Caco-2 (cell line): ENCODE measurements at regions not wholly inside any gene's neighbourhood (a gene's known extent, or its start where the extent isn't known, plus 50 kb on each side); places are given as distances from the start of the nearest gene placed in this dataset.

Source experiments
- BruUV-seq: library from RNA; stranded (reverse); fragments of 400-500 nt; replicated peaks from 2 replicates; lab custom pipeline; 2021; lab: Mats Ljungman, UMichigan
- CTCF ChIA-PET: fragments of 300-600 bp; sonication (Branson Sonifier 250); formaldehyde crosslinking; loops from one replicate; lab custom pipeline; 2022; ENCODE audit warnings: antibody characterized with exemption; lab: Charles Lee
- POLR2A ChIA-PET: fragments of 300-600 bp; sonication (Branson Sonifier 250); formaldehyde crosslinking; loops from one replicate; lab custom pipeline; 2022; ENCODE audit warnings: antibody characterized with exemption; lab: Charles Lee
- DNase-seq, 2 experiments: peaks; one replicate each; pipeline versions ENCODE4 v3.0.0 to v3.0.0-alpha.2; 2020 to 2022
- H3K27me3 ChIP-seq: replicated peaks from 2 replicates; pipeline ENCODE4 v1.6.0; 2011; ENCODE audit warnings: low read length; ENCODE audit not compliant: control insufficient read depth, insufficient read depth
- H3K36me3 ChIP-seq: 2 replicates; pipeline ENCODE4 v1.5.1; 2011; ENCODE audit warnings: low read length; ENCODE audit not compliant: control insufficient read depth, insufficient read depth
- H3K4me1 ChIP-seq: fragments of 250-450 bp; sonication (Bioruptor Pico); 2 replicates; pipeline ENCODE4 v1.5.1; 2020; ENCODE audit warnings: mild to moderate bottlenecking
- H3K4me3 ChIP-seq: 2 replicates; pipeline ENCODE4 v1.5.1; 2011; ENCODE audit warnings: low read depth, mild to moderate bottlenecking, control low read depth, low read length
- H3K9me3 ChIP-seq: fragments of 250-450 bp; sonication (Bioruptor Pico); 2 replicates; pipeline ENCODE4 v1.5.1; 2020; ENCODE audit warnings: mild to moderate bottlenecking, moderate library complexity
- H3K27ac Mint-ChIP-seq: one replicate; pipeline ENCODE4 v1.8.0; 2022; ENCODE audit warnings: mixed read lengths; ENCODE audit not compliant: unreplicated experiment
- H3K27me3 Mint-ChIP-seq: one replicate; pipeline ENCODE4 v1.8.0; 2022; ENCODE audit warnings: mixed read lengths; ENCODE audit not compliant: insufficient read depth, unreplicated experiment
- H3K36me3 Mint-ChIP-seq: one replicate; pipeline ENCODE4 v1.8.0; 2022; ENCODE audit warnings: mild to moderate bottlenecking, mixed read lengths; ENCODE audit not compliant: insufficient read depth, unreplicated experiment
- H3K4me1 Mint-ChIP-seq: one replicate; pipeline ENCODE4 v1.8.0; 2022; ENCODE audit warnings: low read depth, mixed read lengths; ENCODE audit not compliant: unreplicated experiment
- H3K4me3 Mint-ChIP-seq: one replicate; pipeline ENCODE4 v1.8.0; 2022; ENCODE audit warnings: mild to moderate bottlenecking, moderate library complexity, mixed read lengths; ENCODE audit not compliant: unreplicated experiment
- H3K9me3 Mint-ChIP-seq: one replicate; pipeline ENCODE4 v1.8.0; 2022; ENCODE audit warnings: mixed read lengths; ENCODE audit not compliant: unreplicated experiment
- intact Hi-C: fragments of 100-400 bp; cut with micrococcal nuclease; formaldehyde crosslinking; loops from one replicate; pipeline ENCODE4 v1.10.0; 2022; ENCODE audit not compliant: unreplicated experiment
- TF ChIP-seq, protein P1 (sequence below), 2 experiments: fragments of 200-600 bp in 1 of 2; IDR thresholded peaks; 1 replicate in 1 of 2; 2 replicates in 1 of 2; pipeline versions ENCODE4 v1.5.1 to v1.8.0; 2011 to 2022; ENCODE audit warnings: antibody characterized with exemption in 1 of 2, control low read depth in 1 of 2, inconsistent platforms in 1 of 2, low read depth in 1 of 2, low read length in 1 of 2, mild to moderate bottlenecking in 1 of 2, moderate library complexity in 1 of 2; ENCODE audit not compliant: insufficient read depth in 1 of 2, severe bottlenecking in 1 of 2, unreplicated experiment in 1 of 2

DNA sequence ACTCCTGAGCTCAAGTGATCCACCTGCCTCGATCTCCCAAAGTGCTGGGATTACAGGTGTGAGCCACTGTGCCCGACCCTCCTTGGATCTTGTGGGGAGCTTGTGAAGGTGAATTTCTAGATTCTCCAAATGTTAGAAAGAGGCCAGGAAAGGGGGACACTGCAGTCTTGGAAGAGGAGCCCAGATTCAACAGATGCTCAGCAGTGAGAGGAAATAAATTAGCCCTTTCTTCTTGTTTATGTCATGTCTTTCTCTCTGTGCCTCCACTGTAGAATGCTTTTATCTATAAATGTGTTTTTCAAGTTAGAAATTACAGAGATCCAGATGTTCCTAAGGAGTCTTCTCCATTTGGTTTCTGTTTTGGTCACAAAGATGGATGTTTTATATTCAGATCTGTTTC lies 346.6 kb upstream of the KAZN start:
- no peaks in the 10 kb centered on the region for H3K36me3 Mint-ChIP-seq
- POLR2A ChIA-PET: no interaction called here
- CTCF ChIA-PET: no interaction called here
- no peak for DNase-seq
- no peaks in the 10 kb centered on the region for H3K36me3 ChIP-seq
- no peak overlapping the region for H3K27ac Mint-ChIP-seq
- H3K4me1 Mint-ChIP-seq: no peaks in the 10 kb centered on the region
- peaks cover 3% of the 10 kb centered on the region for H3K27me3 Mint-ChIP-seq
- no peaks in the 10 kb centered on the region for H3K27me3 ChIP-seq
- H3K4me3 ChIP-seq: no peak overlapping the region
- no peaks in the 10 kb centered on the region for H3K4me1 ChIP-seq
- TF ChIP-seq, protein P1, sequence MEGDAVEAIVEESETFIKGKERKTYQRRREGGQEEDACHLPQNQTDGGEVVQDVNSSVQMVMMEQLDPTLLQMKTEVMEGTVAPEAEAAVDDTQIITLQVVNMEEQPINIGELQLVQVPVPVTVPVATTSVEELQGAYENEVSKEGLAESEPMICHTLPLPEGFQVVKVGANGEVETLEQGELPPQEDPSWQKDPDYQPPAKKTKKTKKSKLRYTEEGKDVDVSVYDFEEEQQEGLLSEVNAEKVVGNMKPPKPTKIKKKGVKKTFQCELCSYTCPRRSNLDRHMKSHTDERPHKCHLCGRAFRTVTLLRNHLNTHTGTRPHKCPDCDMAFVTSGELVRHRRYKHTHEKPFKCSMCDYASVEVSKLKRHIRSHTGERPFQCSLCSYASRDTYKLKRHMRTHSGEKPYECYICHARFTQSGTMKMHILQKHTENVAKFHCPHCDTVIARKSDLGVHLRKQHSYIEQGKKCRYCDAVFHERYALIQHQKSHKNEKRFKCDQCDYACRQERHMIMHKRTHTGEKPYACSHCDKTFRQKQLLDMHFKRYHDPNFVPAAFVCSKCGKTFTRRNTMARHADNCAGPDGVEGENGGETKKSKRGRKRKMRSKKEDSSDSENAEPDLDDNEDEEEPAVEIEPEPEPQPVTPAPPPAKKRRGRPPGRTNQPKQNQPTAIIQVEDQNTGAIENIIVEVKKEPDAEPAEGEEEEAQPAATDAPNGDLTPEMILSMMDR (IDR thresholded peaks at IDR 0.05; ENCODE audit: insufficient read depth in 1 of 2, low read depth in 1 of 2, low read length in 1 of 2, severe bottlenecking in 1 of 2, unreplicated experiment in 1 of 2): no peak
- H3K9me3 ChIP-seq: no peaks in the 10 kb centered on the region
- no peak overlapping the region for H3K4me3 Mint-ChIP-seq
- no TSS peak for BruUV-seq
- peaks cover 10% of the 10 kb centered on the region for H3K9me3 Mint-ChIP-seq
- intact Hi-C loops: no loop called here

DNA sequence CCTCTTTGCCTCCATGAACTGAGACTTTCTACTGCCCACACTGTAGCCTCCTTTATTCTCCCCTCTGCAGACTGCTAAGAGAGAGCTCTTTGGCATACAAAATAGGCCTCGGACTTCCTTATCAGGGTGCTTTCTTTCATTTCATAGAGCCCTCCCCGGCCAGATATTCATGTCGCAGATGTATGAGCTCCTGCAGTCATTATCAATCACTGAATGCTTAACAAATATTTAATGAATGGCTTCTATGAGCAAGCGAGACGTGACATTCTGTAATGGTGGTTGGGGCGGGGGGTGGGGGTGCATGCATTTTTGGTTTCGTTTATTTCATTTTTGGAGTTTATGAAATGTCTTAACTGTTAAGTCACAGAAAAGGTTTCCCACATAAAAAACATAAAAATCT lies 344.8 kb upstream of the KAZN start:
- Histone ChIP-seq H3K4me3 (no peak overlapping the region), H3K36me3 (no peaks in the 10 kb centered on the region), H3K27me3 (no peaks in the 10 kb centered on the region), H3K4me1 (no peaks in the 10 kb centered on the region), H3K9me3 (no peaks in the 10 kb centered on the region)
- TF ChIP-seq, protein P1 (IDR thresholded peaks at IDR 0.05; ENCODE audit: insufficient read depth in 1 of 2, low read depth in 1 of 2, low read length in 1 of 2, severe bottlenecking in 1 of 2, unreplicated experiment in 1 of 2): no peak
- Mint-ChIP-seq H3K27ac (no peak overlapping the region), H3K4me1 (no peaks in the 10 kb centered on the region), H3K9me3 (peaks cover 10% of the 10 kb centered on the region), H3K36me3 (no peaks in the 10 kb centered on the region), H3K4me3 (no peak overlapping the region), H3K27me3 (peaks cover 3% of the 10 kb centered on the region)
- POLR2A ChIA-PET: no interaction called here
- no peak for DNase-seq
- intact Hi-C loops: no loop called here
- CTCF ChIA-PET: no interaction called here
- BruUV-seq: no TSS peak

DNA sequence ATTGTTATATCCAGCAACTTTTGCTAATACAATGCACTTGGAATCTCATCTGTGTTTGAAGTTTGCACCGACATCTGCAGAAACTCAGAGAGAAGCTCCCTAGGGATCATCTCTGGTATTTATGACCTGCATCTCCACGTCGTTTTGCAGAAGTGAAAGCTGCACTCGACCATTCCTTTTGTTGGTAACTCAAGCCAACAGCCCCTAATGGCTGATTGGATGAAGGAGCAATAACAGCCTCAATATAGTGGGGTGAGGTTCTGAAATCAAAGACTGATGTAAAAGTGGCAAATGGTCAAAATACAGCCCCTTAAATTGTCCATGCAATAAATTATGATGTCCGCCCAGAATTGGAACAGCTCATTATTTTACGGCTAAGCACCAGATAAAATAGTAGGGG lies 344.2 kb upstream of the KAZN start:
- TF ChIP-seq, protein P1 (IDR thresholded peaks at IDR 0.05; ENCODE audit: insufficient read depth in 1 of 2, low read depth in 1 of 2, low read length in 1 of 2, severe bottlenecking in 1 of 2, unreplicated experiment in 1 of 2): no peak
- Mint-ChIP-seq H3K27me3 (peaks cover 3% of the 10 kb centered on the region), H3K9me3 (peaks cover 10% of the 10 kb centered on the region), H3K4me1 (no peaks in the 10 kb centered on the region), H3K36me3 (no peaks in the 10 kb centered on the region), H3K27ac (no peak overlapping the region), H3K4me3 (no peak overlapping the region)
- intact Hi-C loops: no loop called here
- H3K27me3 ChIP-seq: no peaks in the 10 kb centered on the region
- no TSS peak for BruUV-seq
- H3K9me3 ChIP-seq: no peaks in the 10 kb centered on the region
- H3K36me3 ChIP-seq: no peaks in the 10 kb centered on the region
- no peak for DNase-seq
- POLR2A ChIA-PET: no interaction called here
- CTCF ChIA-PET: no interaction called here
- no peaks in the 10 kb centered on the region for H3K4me1 ChIP-seq
- H3K4me3 ChIP-seq: no peak overlapping the region
